OCI-LY7 (cell line): ENCODE measurements at regions not wholly inside any gene's neighbourhood (a gene's known extent, or its start where the extent isn't known, plus 50 kb on each side); places are given as distances from the start of the nearest gene placed in this dataset.

ENCODE experiments used
- BruUV-seq: library from RNA; stranded (reverse); fragments of 400-500 nt; replicated peaks from 2 replicates; lab custom pipeline; 2021; lab: Mats Ljungman, UMichigan
- CTCF ChIA-PET: fragments of 300-600 bp; sonication (Branson Sonifier 250); formaldehyde crosslinking; loops from one replicate; lab custom pipeline; 2022; ENCODE audit warnings: antibody characterized with exemption; ENCODE audit not compliant: unreplicated experiment; lab: Charles Lee
- POLR2A ChIA-PET: fragments of 300-600 bp; sonication (Branson Sonifier 250); formaldehyde crosslinking; loops from one replicate; lab custom pipeline; 2022; ENCODE audit warnings: antibody characterized with exemption; lab: Charles Lee
- DNase-seq: peaks from one replicate; pipeline ENCODE4 v3.0.0-alpha.2; 2015; ENCODE audit warnings: low spot score
- H2AFZ ChIP-seq: fragments of 200-600 bp; sonication (generic), shearing (Covaris generic); 2 replicates; pipeline ENCODE4 v1.6.1; 2014; ENCODE audit warnings: mild to moderate bottlenecking, antibody characterized with exemption, low read length, moderate library complexity
- H3K27ac ChIP-seq: fragments of 200-600 bp; sonication (generic); 2 replicates; pipeline ENCODE4 v1.5.1; 2014; ENCODE audit warnings: mixed run types, low read depth, mild to moderate bottlenecking, moderate library complexity, low read length, inconsistent platforms; ENCODE audit not compliant: poor library complexity, severe bottlenecking
- H3K36me3 ChIP-seq: fragments of 200-600 bp; sonication (generic); 2 replicates; pipeline ENCODE4 v1.6.1; 2014; ENCODE audit warnings: mild to moderate bottlenecking, antibody characterized with exemption, low read length, moderate library complexity, mixed read lengths; ENCODE audit not compliant: insufficient read depth
- H3K4me1 ChIP-seq: fragments of 200-600 bp; sonication (generic); 2 replicates; pipeline ENCODE4 v1.5.1; 2014; ENCODE audit warnings: mild to moderate bottlenecking, low read length; ENCODE audit not compliant: insufficient read depth, poor library complexity, severe bottlenecking
- H3K4me2 ChIP-seq: fragments of 200-600 bp; sonication (generic); 2 replicates; pipeline ENCODE4 v1.6.1; 2014; ENCODE audit warnings: mild to moderate bottlenecking, low read length
- H3K4me3 ChIP-seq: fragments of 200-600 bp; sonication (generic); 2 replicates; pipeline ENCODE4 v1.5.1; 2014; ENCODE audit warnings: mild to moderate bottlenecking, low read depth, low read length; ENCODE audit not compliant: poor library complexity, severe bottlenecking
- H3K79me2 ChIP-seq: fragments of 200-600 bp; sonication (generic); 2 replicates; pipeline ENCODE4 v1.6.1; 2016; ENCODE audit warnings: low read depth, mild to moderate bottlenecking, low read length, moderate library complexity, mixed read lengths; ENCODE audit not compliant: insufficient read depth
- H3K9me2 ChIP-seq: fragments of 200-600 bp; sonication (generic); 2 replicates; pipeline ENCODE4 v1.6.1; 2016; ENCODE audit warnings: mild to moderate bottlenecking, low read length, mixed read lengths; ENCODE audit not compliant: insufficient read depth
- H3K9me3 ChIP-seq: fragments of 200-600 bp; sonication (generic); 2 replicates; pipeline ENCODE4 v1.6.1; 2014; ENCODE audit warnings: mild to moderate bottlenecking, mixed run types, low read length, mixed read lengths
- H4K20me1 ChIP-seq: fragments of 200-600 bp; sonication (generic); 2 replicates; pipeline ENCODE4 v1.6.1; 2014; ENCODE audit warnings: mild to moderate bottlenecking, antibody characterized with exemption, low read length, moderate library complexity, mixed read lengths; ENCODE audit not compliant: insufficient read depth
- CTCF ChIP-seq: fragments of 200-600 bp; sonication (generic); conservative IDR thresholded peaks from 2 replicates; pipeline ENCODE4 v1.5.1; 2014; ENCODE audit warnings: mild to moderate bottlenecking, antibody characterized with exemption, low read length, moderate library complexity, mixed read lengths
- EZH2phosphoT487 ChIP-seq: fragments of 200-600 bp; sonication (generic); IDR thresholded peaks from 2 replicates; pipeline ENCODE4 v1.6.1; 2018; ENCODE audit warnings: low read depth, borderline replicate concordance, mild to moderate bottlenecking, mixed run types, antibody characterized with exemption, low read length, moderate library complexity, mixed read lengths
- intact Hi-C: fragments of 100-400 bp; cut with micrococcal nuclease; formaldehyde crosslinking; loops from one replicate; pipeline ENCODE4 v1.10.0; 2022; ENCODE audit not compliant: unreplicated experiment

GRCh38 chr12:131448254-131448795, 262.6 kb upstream of the SFSWAP start:
- TF ChIP-seq CTCF (no peak), EZH2phosphoT487 (no peak)
- Histone ChIP-seq H3K27ac (no peak overlapping the region), H4K20me1 (no peaks in the 10 kb centered on the region), H3K4me2 (no peak overlapping the region), H3K9me3 (no peaks in the 10 kb centered on the region), H3K79me2 (no peaks in the 10 kb centered on the region), H3K4me3 (no peak overlapping the region), H3K36me3 (no peaks in the 10 kb centered on the region), H2AFZ (no peak overlapping the region), H3K9me2 (no peaks in the 10 kb centered on the region), H3K4me1 (no peaks in the 10 kb centered on the region)
- intact Hi-C loops: no loop called here
- DNase-seq: no peak
- CTCF ChIA-PET: no interaction called here
- POLR2A ChIA-PET: no interaction called here
- no TSS peak for BruUV-seq

- CTCF ChIA-PET: no interaction called here
- H3K4me2 ChIP-seq: no peak overlapping the region
- intact Hi-C loops: no loop called here
Measured at GRCh38 chr12:131449027-131449426, 261.9 kb upstream of the SFSWAP start.

More at GRCh38 chr12:131449027-131449426, 261.9 kb upstream of the SFSWAP start:
- no peak overlapping the region for H3K4me3 ChIP-seq
- POLR2A ChIA-PET: no interaction called here
- H3K79me2 ChIP-seq: no peaks in the 10 kb centered on the region
- no peaks in the 10 kb centered on the region for H3K4me1 ChIP-seq
- DNase-seq: no peak
- H2AFZ ChIP-seq: no peak overlapping the region
- H3K27ac ChIP-seq: no peak overlapping the region
- BruUV-seq: no TSS peak
- no peaks in the 10 kb centered on the region for H3K36me3 ChIP-seq
- no peak for TF ChIP-seq CTCF
- no peak for TF ChIP-seq EZH2phosphoT487
- no peaks in the 10 kb centered on the region for H3K9me2 ChIP-seq
- H3K9me3 ChIP-seq: no peaks in the 10 kb centered on the region
- no peaks in the 10 kb centered on the region for H4K20me1 ChIP-seq
